ENCODE measurements at regions not wholly inside any gene's neighbourhood (a gene's known extent, or its start where the extent isn't known, plus 50 kb on each side); places are given as distances from the start of the nearest gene placed in this dataset.

DNA sequence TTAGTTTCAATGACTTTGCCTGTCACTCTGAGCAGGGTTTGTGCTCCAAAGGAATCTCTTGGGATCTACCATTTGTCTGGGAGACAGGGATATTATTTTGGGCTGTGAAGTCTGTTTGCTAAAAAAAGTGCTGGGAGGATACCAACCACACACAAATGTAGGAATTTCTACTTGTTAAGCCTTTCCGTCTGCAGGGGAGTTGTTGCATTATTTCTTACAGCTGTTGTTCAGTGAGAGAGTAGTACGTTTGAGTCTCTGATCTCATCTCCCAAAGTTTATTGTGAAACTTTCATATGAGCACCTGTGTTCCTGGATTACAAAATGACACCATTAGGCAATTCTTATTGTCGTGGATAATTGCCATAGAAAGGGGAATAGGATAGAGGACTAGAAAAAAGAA, 78.3 kb upstream of the SEMA6A start:
- no peak overlapping the region for H3K4me3 ChIP-seq (replicated peaks; ENCODE audit: low read depth, low read length)
- TF ChIP-seq, protein P1, sequence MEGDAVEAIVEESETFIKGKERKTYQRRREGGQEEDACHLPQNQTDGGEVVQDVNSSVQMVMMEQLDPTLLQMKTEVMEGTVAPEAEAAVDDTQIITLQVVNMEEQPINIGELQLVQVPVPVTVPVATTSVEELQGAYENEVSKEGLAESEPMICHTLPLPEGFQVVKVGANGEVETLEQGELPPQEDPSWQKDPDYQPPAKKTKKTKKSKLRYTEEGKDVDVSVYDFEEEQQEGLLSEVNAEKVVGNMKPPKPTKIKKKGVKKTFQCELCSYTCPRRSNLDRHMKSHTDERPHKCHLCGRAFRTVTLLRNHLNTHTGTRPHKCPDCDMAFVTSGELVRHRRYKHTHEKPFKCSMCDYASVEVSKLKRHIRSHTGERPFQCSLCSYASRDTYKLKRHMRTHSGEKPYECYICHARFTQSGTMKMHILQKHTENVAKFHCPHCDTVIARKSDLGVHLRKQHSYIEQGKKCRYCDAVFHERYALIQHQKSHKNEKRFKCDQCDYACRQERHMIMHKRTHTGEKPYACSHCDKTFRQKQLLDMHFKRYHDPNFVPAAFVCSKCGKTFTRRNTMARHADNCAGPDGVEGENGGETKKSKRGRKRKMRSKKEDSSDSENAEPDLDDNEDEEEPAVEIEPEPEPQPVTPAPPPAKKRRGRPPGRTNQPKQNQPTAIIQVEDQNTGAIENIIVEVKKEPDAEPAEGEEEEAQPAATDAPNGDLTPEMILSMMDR (IDR thresholded peaks at IDR 0.05; ENCODE audit: insufficient read depth, low read length, poor library complexity, severe bottlenecking): no peak
- no peak for DNase-seq (ENCODE audit: extremely low read depth, insufficient read length)
- H3K27me3 ChIP-seq (replicated peaks; ENCODE audit: control insufficient read depth, insufficient read depth, low read length): no peaks in the 10 kb centered on the region
- no peaks in the 10 kb centered on the region for H3K36me3 ChIP-seq (ENCODE audit: control insufficient read depth, insufficient read depth, low read length)

DNA sequence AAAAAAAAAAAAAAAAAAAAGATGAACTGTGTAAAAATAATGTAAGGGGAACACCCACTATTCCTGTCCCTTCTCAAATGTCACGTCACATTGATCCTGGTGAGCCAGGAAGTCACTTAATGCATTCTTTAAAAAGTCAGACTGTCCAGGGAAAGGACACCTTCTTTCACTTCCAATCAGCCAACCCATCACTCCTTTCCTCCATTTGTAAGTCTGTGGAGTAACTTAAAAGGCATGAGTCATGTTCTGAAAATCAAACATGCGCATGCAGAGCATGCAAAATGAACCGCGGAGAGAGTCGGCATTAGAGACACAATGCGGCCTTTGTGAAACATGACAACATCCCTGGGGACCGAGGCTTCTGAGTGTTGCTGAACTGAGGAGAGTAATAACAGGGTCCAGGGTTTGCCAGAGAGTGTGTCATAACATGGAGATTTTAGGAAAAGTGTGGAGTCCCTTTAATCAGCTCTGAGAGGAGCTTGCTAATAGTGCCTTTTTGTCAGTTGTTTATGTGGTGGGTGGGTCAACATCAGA, 77.6 kb upstream of the SEMA6A start:
- Histone ChIP-seq H3K36me3 (ENCODE audit: control insufficient read depth, insufficient read depth, low read length) (no peaks in the 10 kb centered on the region), H3K27me3 (replicated peaks; ENCODE audit: control insufficient read depth, insufficient read depth, low read length) (no peaks in the 10 kb centered on the region), H3K4me3 (replicated peaks; ENCODE audit: low read depth, low read length) (no peak overlapping the region)
- DNase-seq (ENCODE audit: extremely low read depth, insufficient read length): peak; percentile 24
- TF ChIP-seq, protein P1 (IDR thresholded peaks at IDR 0.05; ENCODE audit: insufficient read depth, low read length, poor library complexity, severe bottlenecking): no peak

DNA sequence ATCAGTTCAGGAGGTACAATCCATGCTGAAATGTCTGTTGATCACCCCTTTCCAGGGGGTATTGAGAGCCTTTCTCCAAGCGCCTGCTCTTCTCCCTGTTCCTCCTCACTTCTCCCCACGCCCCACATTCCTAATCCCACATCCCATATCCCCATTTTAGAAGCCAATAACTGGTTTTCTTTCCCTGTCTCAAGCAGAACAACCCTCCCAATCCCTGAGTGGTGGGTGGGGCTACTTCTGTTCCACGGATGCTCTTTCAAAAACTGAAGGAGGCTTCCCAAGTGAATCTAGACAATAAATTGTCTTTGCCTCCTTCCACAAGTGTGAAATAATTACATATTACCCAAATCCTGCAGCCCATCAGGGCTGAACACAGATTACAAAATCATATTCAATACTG, 77.0 kb upstream of the SEMA6A start:
- H3K36me3 ChIP-seq (ENCODE audit: control insufficient read depth, insufficient read depth, low read length): no peaks in the 10 kb centered on the region
- H3K27me3 ChIP-seq (replicated peaks; ENCODE audit: control insufficient read depth, insufficient read depth, low read length): no peaks in the 10 kb centered on the region
- TF ChIP-seq, protein P1 (IDR thresholded peaks at IDR 0.05; ENCODE audit: insufficient read depth, low read length, poor library complexity, severe bottlenecking): no peak
- DNase-seq (ENCODE audit: extremely low read depth, insufficient read length): no peak
- H3K4me3 ChIP-seq (replicated peaks; ENCODE audit: low read depth, low read length): no peak overlapping the region

DNA sequence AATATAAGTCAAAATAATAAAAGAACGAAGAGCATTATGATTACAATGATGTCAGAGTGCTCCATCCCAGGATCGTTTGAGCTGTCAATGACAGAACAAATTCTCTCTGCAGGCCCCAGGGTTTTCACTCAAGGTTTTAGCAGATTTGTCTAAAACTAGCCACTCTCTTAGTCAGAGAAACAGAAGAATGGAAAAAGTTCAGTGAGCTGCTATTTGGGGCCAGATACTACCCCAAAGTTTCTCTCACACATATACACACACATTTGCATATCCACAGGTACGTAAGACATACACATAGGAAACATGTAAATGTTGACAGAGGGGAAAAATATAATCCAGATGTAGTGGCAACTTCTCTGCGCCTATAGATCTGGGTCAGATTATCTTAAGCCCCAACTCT, 76.3 kb upstream of the SEMA6A start:
- TF ChIP-seq, protein P1 (IDR thresholded peaks at IDR 0.05; ENCODE audit: insufficient read depth, low read length, poor library complexity, severe bottlenecking): no peak
- Histone ChIP-seq H3K4me3 (replicated peaks; ENCODE audit: low read depth, low read length) (no peak overlapping the region), H3K36me3 (ENCODE audit: control insufficient read depth, insufficient read depth, low read length) (no peaks in the 10 kb centered on the region), H3K27me3 (replicated peaks; ENCODE audit: control insufficient read depth, insufficient read depth, low read length) (no peaks in the 10 kb centered on the region)
- DNase-seq (ENCODE audit: extremely low read depth, insufficient read length): no peak

DNA sequence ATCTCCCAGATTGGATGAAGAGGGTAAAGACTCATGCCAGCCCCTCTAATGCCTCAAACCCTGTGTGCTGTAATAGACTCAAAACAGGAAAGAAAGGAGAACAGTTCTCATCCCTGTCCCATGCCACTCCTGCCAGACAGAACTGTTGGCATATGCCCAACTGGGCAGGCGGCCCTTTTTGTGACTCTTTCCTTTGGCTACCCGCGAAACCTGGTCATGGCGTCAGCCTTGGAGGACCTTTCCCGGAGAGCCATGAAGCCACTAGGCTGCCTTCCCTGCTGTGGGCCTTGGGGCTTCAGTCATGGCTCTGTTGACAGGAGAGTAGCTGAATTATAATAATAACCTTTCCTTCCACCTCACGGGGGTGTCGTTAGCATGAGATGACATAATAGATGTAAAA, 75.9 kb upstream of the SEMA6A start:
- TF ChIP-seq, protein P1 (IDR thresholded peaks at IDR 0.05; ENCODE audit: insufficient read depth, low read length, poor library complexity, severe bottlenecking): no peak
- no peak for DNase-seq (ENCODE audit: extremely low read depth, insufficient read length)
- no peaks in the 10 kb centered on the region for H3K36me3 ChIP-seq (ENCODE audit: control insufficient read depth, insufficient read depth, low read length)
- no peak overlapping the region for H3K4me3 ChIP-seq (replicated peaks; ENCODE audit: low read depth, low read length)
- H3K27me3 ChIP-seq (replicated peaks; ENCODE audit: control insufficient read depth, insufficient read depth, low read length): no peaks in the 10 kb centered on the region

All from GM06990 (cell line).